ENCODE measurements at regions not wholly inside any gene's neighbourhood (a gene's known extent, or its start where the extent isn't known, plus 50 kb on each side); places are given as distances from the start of the nearest gene placed in this dataset.
A peak's percentile ranks its signal among the peaks of the same experiment; 100 is the strongest.
"Not testable (repeated sequence)": the region's sequence is repeated elsewhere in the genome, so short reads cannot be mapped to it uniquely, and the experiment has no call there.

DNA sequence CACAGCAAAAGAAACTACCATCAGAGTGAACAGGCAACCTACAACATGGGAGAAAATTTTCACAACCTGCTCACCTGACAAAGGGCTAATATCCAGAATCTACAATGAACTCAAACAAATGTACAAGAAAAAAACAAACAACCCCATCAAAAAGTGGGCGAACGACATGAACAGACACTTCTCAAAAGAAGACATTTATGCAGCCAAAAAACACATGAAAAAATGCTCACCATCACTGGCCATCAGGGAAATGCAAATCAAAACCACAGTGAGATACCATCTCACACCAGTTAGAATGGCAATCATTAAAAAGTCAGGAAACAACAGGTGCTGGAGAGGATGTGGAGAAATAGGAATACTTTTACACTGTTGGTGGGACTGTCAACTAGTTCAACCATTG, 207.8 kb downstream of the USP6NL start:
- H3K36me3 Mint-ChIP-seq (ENCODE audit: low read depth); H3K4me3 Mint-ChIP-seq; H3K27me3 Mint-ChIP-seq (ENCODE audit: low read depth); DNase-seq (ENCODE audit: low read depth, low spot score); H3K27ac Mint-ChIP-seq (ENCODE audit: unreplicated experiment): not testable (repeated sequence)
- H3K4me1 Mint-ChIP-seq, result peaks cover 26% of the 10 kb centered on the region
- H3K9me3 Mint-ChIP-seq, result peaks cover 17% of the 10 kb centered on the region

DNA sequence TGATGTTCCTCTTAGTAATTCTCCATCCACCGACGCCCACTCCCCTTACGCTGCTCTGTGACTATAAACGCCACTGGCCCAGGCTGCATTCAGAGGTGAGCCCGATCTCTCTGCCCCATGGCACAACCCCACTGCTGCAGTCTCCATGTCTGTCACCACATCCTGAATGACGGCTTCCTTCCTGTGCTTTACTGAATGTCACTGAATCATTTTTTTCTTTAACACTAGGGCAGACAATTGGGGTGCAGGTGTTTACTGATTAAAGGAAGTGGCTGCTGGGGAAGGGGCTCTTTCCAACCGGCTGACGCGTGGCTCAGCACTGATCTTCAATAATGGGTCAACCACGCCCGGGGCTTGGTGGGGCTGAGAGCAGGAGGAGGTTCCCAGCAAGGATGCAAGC, 208.3 kb downstream of the USP6NL start:
- Mint-ChIP-seq H3K27ac (ENCODE audit: unreplicated experiment) (no peak overlapping the region), H3K4me1 (peaks cover 26% of the 10 kb centered on the region), H3K9me3 (peaks cover 17% of the 10 kb centered on the region), H3K27me3 (ENCODE audit: low read depth) (peaks cover 3% of the 10 kb centered on the region), H3K36me3 (ENCODE audit: low read depth) (peaks cover 5% of the 10 kb centered on the region), H3K4me3 (no peak overlapping the region)
- TF ChIP-seq, protein P1, sequence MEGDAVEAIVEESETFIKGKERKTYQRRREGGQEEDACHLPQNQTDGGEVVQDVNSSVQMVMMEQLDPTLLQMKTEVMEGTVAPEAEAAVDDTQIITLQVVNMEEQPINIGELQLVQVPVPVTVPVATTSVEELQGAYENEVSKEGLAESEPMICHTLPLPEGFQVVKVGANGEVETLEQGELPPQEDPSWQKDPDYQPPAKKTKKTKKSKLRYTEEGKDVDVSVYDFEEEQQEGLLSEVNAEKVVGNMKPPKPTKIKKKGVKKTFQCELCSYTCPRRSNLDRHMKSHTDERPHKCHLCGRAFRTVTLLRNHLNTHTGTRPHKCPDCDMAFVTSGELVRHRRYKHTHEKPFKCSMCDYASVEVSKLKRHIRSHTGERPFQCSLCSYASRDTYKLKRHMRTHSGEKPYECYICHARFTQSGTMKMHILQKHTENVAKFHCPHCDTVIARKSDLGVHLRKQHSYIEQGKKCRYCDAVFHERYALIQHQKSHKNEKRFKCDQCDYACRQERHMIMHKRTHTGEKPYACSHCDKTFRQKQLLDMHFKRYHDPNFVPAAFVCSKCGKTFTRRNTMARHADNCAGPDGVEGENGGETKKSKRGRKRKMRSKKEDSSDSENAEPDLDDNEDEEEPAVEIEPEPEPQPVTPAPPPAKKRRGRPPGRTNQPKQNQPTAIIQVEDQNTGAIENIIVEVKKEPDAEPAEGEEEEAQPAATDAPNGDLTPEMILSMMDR (conservative IDR thresholded peaks at IDR 0.05), result no peak
- DNase-seq (ENCODE audit: low read depth, low spot score), result no peak

DNA sequence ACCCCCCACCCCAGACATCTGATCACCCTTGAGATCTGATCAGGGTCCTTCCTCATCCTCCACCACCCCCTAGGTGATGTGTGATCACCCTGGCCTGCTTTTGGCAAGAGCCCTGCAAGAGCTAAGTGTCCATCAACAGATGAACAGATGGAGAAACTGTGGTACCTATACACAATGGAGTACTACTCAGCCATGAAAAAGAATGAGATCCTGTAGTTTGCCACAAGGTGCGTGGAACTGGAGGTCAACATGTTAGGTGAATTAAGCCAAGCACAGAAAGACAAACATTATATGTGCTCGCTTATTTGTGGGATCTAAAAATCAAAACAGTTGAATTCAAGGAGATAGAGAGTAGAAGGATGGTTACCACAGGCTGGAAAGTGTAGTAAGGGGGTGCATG, 209.1 kb downstream of the USP6NL start:
- peaks cover 3% of the 10 kb centered on the region for H3K27me3 Mint-ChIP-seq (ENCODE audit: low read depth)
- H3K27ac Mint-ChIP-seq (ENCODE audit: unreplicated experiment), result no peak overlapping the region
- TF ChIP-seq, protein P1 (conservative IDR thresholded peaks at IDR 0.05), result no peak
- peaks cover 26% of the 10 kb centered on the region for H3K4me1 Mint-ChIP-seq
- no peak overlapping the region for H3K4me3 Mint-ChIP-seq
- H3K36me3 Mint-ChIP-seq (ENCODE audit: low read depth), result peaks cover 5% of the 10 kb centered on the region
- no peak for DNase-seq (ENCODE audit: low read depth, low spot score)
- peaks cover 14% of the 10 kb centered on the region for H3K9me3 Mint-ChIP-seq

DNA sequence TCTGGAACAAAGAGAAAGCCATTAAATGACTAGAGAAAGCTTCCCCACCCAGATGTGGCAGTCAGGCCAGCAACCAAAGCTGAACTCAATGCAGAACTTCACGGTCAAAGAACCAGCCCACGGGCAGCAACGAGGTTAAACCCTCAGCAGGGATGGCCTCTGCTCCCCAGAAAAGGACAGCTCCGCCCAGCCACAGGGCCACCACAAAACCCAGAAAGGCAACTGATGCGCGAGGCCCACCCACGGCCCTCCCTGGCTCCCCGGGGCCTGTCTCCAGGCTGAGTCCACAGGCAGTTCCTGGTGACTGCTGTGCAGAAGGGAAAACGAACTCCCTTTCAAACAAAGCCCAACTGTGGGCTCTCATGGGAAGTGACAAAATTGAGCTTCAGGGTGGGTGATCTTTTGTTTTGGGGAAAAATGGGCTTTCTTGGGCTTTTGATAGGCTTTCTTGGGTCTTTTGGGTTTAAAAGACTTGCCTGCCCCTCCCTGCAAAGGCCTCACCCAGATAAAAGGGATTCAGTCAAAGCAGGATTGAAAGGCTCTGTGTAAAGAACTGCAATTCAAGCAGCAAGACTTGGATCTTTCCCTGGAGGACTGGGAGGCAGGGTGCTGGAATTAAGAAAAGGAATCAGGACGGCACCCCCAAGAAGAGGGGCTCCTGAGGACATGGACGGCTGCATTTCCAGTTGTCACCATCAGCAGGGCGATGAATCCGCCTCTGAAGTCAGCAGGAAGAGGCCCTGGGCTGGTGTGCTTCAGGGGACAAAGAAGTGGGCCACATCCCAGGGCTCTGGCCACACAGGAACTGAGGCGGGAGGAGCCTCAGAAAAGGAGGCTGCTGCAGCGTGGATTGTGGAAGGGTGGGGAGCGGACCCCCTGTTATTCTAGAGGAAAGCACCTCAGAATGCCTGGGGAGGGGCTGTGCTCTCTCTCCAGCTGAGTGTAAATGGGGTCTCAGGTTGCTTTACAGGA, 209.9 kb downstream of the USP6NL start:
- peak; percentile 14 for DNase-seq (ENCODE audit: low read depth, low spot score)
- H3K27me3 Mint-ChIP-seq (ENCODE audit: low read depth), result peaks cover 3% of the 10 kb centered on the region
- peaks cover 8% of the 10 kb centered on the region for H3K9me3 Mint-ChIP-seq
- TF ChIP-seq, protein P1 (conservative IDR thresholded peaks at IDR 0.05), result no peak
- peak overlapping the region; percentile 8 for H3K4me3 Mint-ChIP-seq
- peaks cover 5% of the 10 kb centered on the region for H3K36me3 Mint-ChIP-seq (ENCODE audit: low read depth)
- peaks cover 26% of the 10 kb centered on the region for H3K4me1 Mint-ChIP-seq
- peak overlapping the region; percentile 95 for H3K27ac Mint-ChIP-seq (ENCODE audit: unreplicated experiment)

DNA sequence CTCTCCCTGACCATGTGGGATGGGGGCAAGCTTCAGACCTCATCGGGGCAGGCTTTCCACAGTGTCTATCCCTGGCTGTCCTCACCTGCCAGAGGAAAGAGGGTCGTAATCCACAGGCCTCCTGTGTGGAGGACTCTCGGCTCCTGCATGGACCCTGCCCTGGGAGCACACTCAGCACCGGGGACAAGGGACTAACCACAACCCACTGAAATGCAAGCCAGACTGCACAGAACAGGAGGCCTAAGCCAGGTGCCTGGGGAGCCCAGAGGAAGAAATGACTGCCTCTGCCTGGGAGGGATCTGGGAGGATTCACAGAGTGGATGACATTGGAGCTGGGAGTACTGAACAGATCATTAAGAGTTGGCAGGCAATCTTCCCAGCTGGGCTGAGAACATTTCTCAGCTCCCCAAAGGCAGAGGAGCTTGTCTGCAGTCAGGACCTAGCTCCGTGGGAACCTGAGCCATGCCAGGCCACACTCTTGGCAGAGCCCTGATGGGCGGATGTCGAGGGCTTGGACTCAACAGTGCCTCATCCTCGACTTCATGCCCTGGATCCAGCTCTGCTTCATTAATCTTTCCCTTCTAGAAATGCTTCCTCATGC, 213.4 kb downstream of the USP6NL start:
- H3K27ac Mint-ChIP-seq (ENCODE audit: unreplicated experiment), result no peak overlapping the region
- DNase-seq (ENCODE audit: low read depth, low spot score), result no peak

More for the DNA sequence above, 213.4 kb downstream of the USP6NL start:
- peaks cover 6% of the 10 kb centered on the region for H3K9me3 Mint-ChIP-seq
- H3K36me3 Mint-ChIP-seq (ENCODE audit: low read depth), result peaks cover 5% of the 10 kb centered on the region
- H3K27me3 Mint-ChIP-seq (ENCODE audit: low read depth), result peaks cover 3% of the 10 kb centered on the region
- TF ChIP-seq, protein P1 (conservative IDR thresholded peaks at IDR 0.05), result no peak
- peaks cover 23% of the 10 kb centered on the region for H3K4me1 Mint-ChIP-seq
- no peak overlapping the region for H3K4me3 Mint-ChIP-seq
